ENCODE measurements at regions not wholly inside any gene's neighbourhood (a gene's known extent, or its start where the extent isn't known, plus 50 kb on each side); places are given as distances from the start of the nearest gene placed in this dataset.

DNA sequence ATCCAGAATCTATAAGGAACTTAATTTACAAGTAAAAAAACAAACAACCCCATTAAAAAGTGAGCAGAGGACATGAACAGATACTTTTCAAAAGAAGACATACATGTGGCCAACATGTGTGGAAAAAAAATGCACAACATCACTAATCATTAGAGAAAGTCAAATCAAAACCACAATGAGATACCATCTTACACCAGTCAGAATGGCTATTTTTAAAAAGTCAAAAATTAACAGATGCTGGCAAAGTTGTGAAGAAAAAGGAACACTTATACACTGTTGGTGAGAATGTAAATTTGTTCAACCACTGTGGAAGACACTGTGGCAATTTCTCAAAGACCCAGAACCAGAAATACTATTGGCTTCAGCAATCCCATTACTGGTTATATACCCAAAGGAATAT, 830.0 kb upstream of the ALCAM start:
- H2BK5ac ChIP-seq (ENCODE audit: low read length): no peak overlapping the region
- H3K9ac ChIP-seq (ENCODE audit: low read depth, low read length, poor library complexity): no peak overlapping the region
- H3K4me3 ChIP-seq (ENCODE audit: low read length in 2 of 2): no peak overlapping the region
- no peak overlapping the region for H3K27ac ChIP-seq (replicated peaks; ENCODE audit: low read length)
- H3K14ac ChIP-seq (ENCODE audit: low read length): no peak overlapping the region
- no peak overlapping the region for H2BK120ac ChIP-seq (ENCODE audit: low read depth, low read length)
- DNase-seq (ENCODE audit: low spot score): no peak
- no peak overlapping the region for H3K23ac ChIP-seq (ENCODE audit: low read depth, low read length, poor library complexity)
- H3K36me3 ChIP-seq (replicated peaks in 1 of 2; ENCODE audit: control insufficient read depth in 2 of 2, insufficient read depth in 2 of 2, low read length in 2 of 2): no peaks in the 10 kb centered on the region
- no peaks in the 10 kb centered on the region for H3K9me3 ChIP-seq (replicated peaks in 1 of 2; ENCODE audit: control insufficient read depth in 2 of 2, insufficient read depth in 1 of 2, low read depth in 1 of 2, low read length in 2 of 2)
- H4K8ac ChIP-seq (ENCODE audit: low read depth, low read length): no peak overlapping the region
- H3K18ac ChIP-seq (ENCODE audit: low read length): no peak overlapping the region
- no peak overlapping the region for H2AFZ ChIP-seq (ENCODE audit: low read length)
- H3K4ac ChIP-seq (ENCODE audit: low read length): no peak overlapping the region
- no peaks in the 10 kb centered on the region for H3K4me1 ChIP-seq (ENCODE audit: control insufficient read depth in 2 of 2, insufficient read depth in 1 of 2, low read depth in 1 of 2, low read length in 2 of 2)
- no peak overlapping the region for H2BK15ac ChIP-seq (ENCODE audit: low read length)
- no peaks in the 10 kb centered on the region for H3K27me3 ChIP-seq (ENCODE audit: control insufficient read depth in 3 of 3, insufficient read depth in 3 of 3, low read depth in 1 of 3, low read length in 3 of 3)
- H3K79me1 ChIP-seq (ENCODE audit: low read depth, low read length): no peaks in the 10 kb centered on the region
- H4K91ac ChIP-seq (ENCODE audit: low read depth, low read length, poor library complexity): no peak overlapping the region
- H2BK12ac ChIP-seq (ENCODE audit: low read length): no peak overlapping the region
- no peak overlapping the region for H3K4me2 ChIP-seq (ENCODE audit: insufficient read depth, low read length, poor library complexity, severe bottlenecking)
- H2AK5ac ChIP-seq (ENCODE audit: low read depth, low read length): no peak overlapping the region

DNA sequence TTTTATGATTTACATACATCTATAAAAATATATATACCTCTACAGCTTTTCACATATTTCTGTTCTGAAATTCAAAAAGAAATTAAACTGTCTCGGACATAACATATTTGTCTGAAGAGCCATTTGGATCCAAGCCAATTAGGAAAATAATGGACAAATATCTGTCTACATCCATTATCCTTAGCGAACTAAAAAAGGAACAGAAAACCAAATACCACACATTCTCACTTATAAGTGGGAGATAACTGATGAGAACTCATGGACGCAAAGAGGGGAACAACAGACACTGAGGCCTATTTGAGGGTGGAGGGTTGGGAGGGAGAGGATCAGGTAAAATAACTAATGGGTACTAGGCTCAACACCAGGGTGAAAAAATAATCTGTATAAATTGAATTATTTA, 829.4 kb upstream of the ALCAM start:
- H2BK120ac ChIP-seq (ENCODE audit: low read depth, low read length): no peak overlapping the region
- no peak overlapping the region for H2AK5ac ChIP-seq (ENCODE audit: low read depth, low read length)
- H2BK15ac ChIP-seq (ENCODE audit: low read length): no peak overlapping the region
- H4K91ac ChIP-seq (ENCODE audit: low read depth, low read length, poor library complexity): no peak overlapping the region
- no peak for DNase-seq (ENCODE audit: low spot score)
- H3K14ac ChIP-seq (ENCODE audit: low read length): no peak overlapping the region
- H3K4me3 ChIP-seq (ENCODE audit: low read length in 2 of 2): no peak overlapping the region
- no peak overlapping the region for H3K4me2 ChIP-seq (ENCODE audit: insufficient read depth, low read length, poor library complexity, severe bottlenecking)
- no CpG with 5 or more reads among the region's 3 CpGs for WGBS, 2 donors (ENCODE audit: extremely low coverage in 2 of 2, insufficient read length in 2 of 2, insufficient replicate concordance in 1 of 2)
- no peak overlapping the region for H3K23ac ChIP-seq (ENCODE audit: low read depth, low read length, poor library complexity)
- H2BK5ac ChIP-seq (ENCODE audit: low read length): no peak overlapping the region
- no peaks in the 10 kb centered on the region for H3K4me1 ChIP-seq (ENCODE audit: control insufficient read depth in 2 of 2, insufficient read depth in 1 of 2, low read depth in 1 of 2, low read length in 2 of 2)
- H4K8ac ChIP-seq (ENCODE audit: low read depth, low read length): no peak overlapping the region
- H3K4ac ChIP-seq (ENCODE audit: low read length): no peak overlapping the region
- no peaks in the 10 kb centered on the region for H3K9me3 ChIP-seq (replicated peaks in 1 of 2; ENCODE audit: control insufficient read depth in 2 of 2, insufficient read depth in 1 of 2, low read depth in 1 of 2, low read length in 2 of 2)
- no peak overlapping the region for H3K27ac ChIP-seq (replicated peaks; ENCODE audit: low read length)
- no peaks in the 10 kb centered on the region for H3K36me3 ChIP-seq (replicated peaks in 1 of 2; ENCODE audit: control insufficient read depth in 2 of 2, insufficient read depth in 2 of 2, low read length in 2 of 2)
- no peak overlapping the region for H3K9ac ChIP-seq (ENCODE audit: low read depth, low read length, poor library complexity)
- no peak overlapping the region for H2BK12ac ChIP-seq (ENCODE audit: low read length)
- H3K18ac ChIP-seq (ENCODE audit: low read length): no peak overlapping the region
- no peaks in the 10 kb centered on the region for H3K79me1 ChIP-seq (ENCODE audit: low read depth, low read length)
- H2AFZ ChIP-seq (ENCODE audit: low read length): no peak overlapping the region
- no peaks in the 10 kb centered on the region for H3K27me3 ChIP-seq (ENCODE audit: control insufficient read depth in 3 of 3, insufficient read depth in 3 of 3, low read depth in 1 of 3, low read length in 3 of 3)

DNA sequence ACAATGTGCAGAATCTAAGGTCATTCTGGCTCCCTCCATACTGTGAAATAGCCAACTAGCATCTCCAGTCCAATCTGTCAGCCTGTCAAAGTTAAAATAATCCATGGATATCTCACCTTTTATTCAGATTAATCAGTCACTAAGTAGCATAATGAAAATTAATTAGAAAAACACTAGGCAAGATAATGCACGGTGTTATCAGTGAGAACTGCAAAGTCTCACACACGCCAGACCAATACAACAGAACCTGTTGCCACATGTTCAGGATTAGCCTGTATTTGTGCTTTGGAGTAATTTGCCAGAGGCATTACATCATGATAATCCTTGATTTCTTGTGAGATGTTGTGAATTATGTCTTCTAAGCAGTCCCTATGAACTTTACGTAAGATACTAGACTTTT, 820.4 kb upstream of the ALCAM start:
- Histone ChIP-seq H3K27me3 (ENCODE audit: control insufficient read depth in 3 of 3, insufficient read depth in 3 of 3, low read depth in 1 of 3, low read length in 3 of 3) (no peaks in the 10 kb centered on the region), H2BK120ac (ENCODE audit: low read depth, low read length) (no peak overlapping the region), H3K27ac (replicated peaks; ENCODE audit: low read length) (no peak overlapping the region), H3K23ac (ENCODE audit: low read depth, low read length, poor library complexity) (no peak overlapping the region), H2BK15ac (ENCODE audit: low read length) (no peak overlapping the region), H2AK5ac (ENCODE audit: low read depth, low read length) (no peak overlapping the region), H3K14ac (ENCODE audit: low read length) (no peak overlapping the region), H3K4ac (ENCODE audit: low read length) (no peak overlapping the region), H2AFZ (ENCODE audit: low read length) (no peak overlapping the region), H3K9me3 (replicated peaks in 1 of 2; ENCODE audit: control insufficient read depth in 2 of 2, insufficient read depth in 1 of 2, low read depth in 1 of 2, low read length in 2 of 2) (no peaks in the 10 kb centered on the region), H3K36me3 (replicated peaks in 1 of 2; ENCODE audit: control insufficient read depth in 2 of 2, insufficient read depth in 2 of 2, low read length in 2 of 2) (no peaks in the 10 kb centered on the region), H3K4me3 (ENCODE audit: low read length in 2 of 2) (no peak overlapping the region), H3K4me2 (ENCODE audit: insufficient read depth, low read length, poor library complexity, severe bottlenecking) (no peak overlapping the region), H2BK12ac (ENCODE audit: low read length) (no peak overlapping the region), H3K4me1 (ENCODE audit: control insufficient read depth in 2 of 2, insufficient read depth in 1 of 2, low read depth in 1 of 2, low read length in 2 of 2) (no peaks in the 10 kb centered on the region), H4K8ac (ENCODE audit: low read depth, low read length) (no peak overlapping the region), H3K9ac (ENCODE audit: low read depth, low read length, poor library complexity) (no peak overlapping the region), H2BK5ac (ENCODE audit: low read length) (no peak overlapping the region), H3K79me1 (ENCODE audit: low read depth, low read length) (no peaks in the 10 kb centered on the region), H3K18ac (ENCODE audit: low read length) (no peak overlapping the region), H4K91ac (ENCODE audit: low read depth, low read length, poor library complexity) (no peak overlapping the region)
- no CpG with 5 or more reads among the region's 3 CpGs for WGBS, 2 donors (ENCODE audit: extremely low coverage in 2 of 2, insufficient read length in 2 of 2, insufficient replicate concordance in 1 of 2)
- DNase-seq (ENCODE audit: low spot score): no peak

DNA sequence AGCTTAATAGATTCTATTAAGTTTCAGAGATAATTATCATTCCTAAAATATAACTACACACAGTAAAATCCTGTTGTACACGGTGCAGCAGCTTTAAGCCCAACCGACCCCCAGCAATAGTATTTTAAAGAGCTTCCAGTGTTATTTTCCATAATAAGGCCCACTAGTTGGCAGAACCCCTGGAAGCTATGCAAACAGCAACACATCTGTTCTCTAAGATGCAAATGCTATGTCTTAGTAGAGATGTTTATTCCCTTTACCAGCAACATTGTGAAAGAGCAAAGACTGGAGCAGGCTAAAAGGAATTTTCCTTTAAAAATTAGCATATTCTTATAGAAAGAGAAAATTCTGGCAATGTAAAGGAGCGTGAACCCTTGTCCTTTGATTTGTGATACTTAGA, 819.7 kb upstream of the ALCAM start:
- Histone ChIP-seq H3K36me3 (replicated peaks in 1 of 2; ENCODE audit: control insufficient read depth in 2 of 2, insufficient read depth in 2 of 2, low read length in 2 of 2) (no peaks in the 10 kb centered on the region), H3K18ac (ENCODE audit: low read length) (no peak overlapping the region), H2BK12ac (ENCODE audit: low read length) (no peak overlapping the region), H2BK5ac (ENCODE audit: low read length) (no peak overlapping the region), H3K4me1 (ENCODE audit: control insufficient read depth in 2 of 2, insufficient read depth in 1 of 2, low read depth in 1 of 2, low read length in 2 of 2) (no peaks in the 10 kb centered on the region), H3K4ac (ENCODE audit: low read length) (no peak overlapping the region), H3K4me3 (ENCODE audit: low read length in 2 of 2) (no peak overlapping the region), H2AFZ (ENCODE audit: low read length) (no peak overlapping the region), H3K4me2 (ENCODE audit: insufficient read depth, low read length, poor library complexity, severe bottlenecking) (no peak overlapping the region), H3K23ac (ENCODE audit: low read depth, low read length, poor library complexity) (no peak overlapping the region), H2BK15ac (ENCODE audit: low read length) (no peak overlapping the region), H2AK5ac (ENCODE audit: low read depth, low read length) (no peak overlapping the region), H4K91ac (ENCODE audit: low read depth, low read length, poor library complexity) (no peak overlapping the region), H2BK120ac (ENCODE audit: low read depth, low read length) (no peak overlapping the region), H3K27ac (replicated peaks; ENCODE audit: low read length) (no peak overlapping the region), H3K14ac (ENCODE audit: low read length) (no peak overlapping the region), H3K9ac (ENCODE audit: low read depth, low read length, poor library complexity) (no peak overlapping the region), H3K79me1 (ENCODE audit: low read depth, low read length) (no peaks in the 10 kb centered on the region), H4K8ac (ENCODE audit: low read depth, low read length) (no peak overlapping the region), H3K27me3 (ENCODE audit: control insufficient read depth in 3 of 3, insufficient read depth in 3 of 3, low read depth in 1 of 3, low read length in 3 of 3) (no peaks in the 10 kb centered on the region), H3K9me3 (replicated peaks in 1 of 2; ENCODE audit: control insufficient read depth in 2 of 2, insufficient read depth in 1 of 2, low read depth in 1 of 2, low read length in 2 of 2) (no peaks in the 10 kb centered on the region)
- DNase-seq (ENCODE audit: low spot score): no peak
- WGBS, 2 donors (ENCODE audit: extremely low coverage in 2 of 2, insufficient read length in 2 of 2, insufficient replicate concordance in 1 of 2): no CpG with 5 or more reads among the region's 3 CpGs
